H1 (cell line): ENCODE measurements at regions not wholly inside any gene's neighbourhood (a gene's known extent, or its start where the extent isn't known, plus 50 kb on each side); places are given as distances from the start of the nearest gene placed in this dataset.

ENCODE experiments used
- CTCF ChIA-PET: fragments of 300-600 bp; sonication (Branson Sonifier 250); formaldehyde crosslinking; loops from one replicate; lab custom pipeline; 2021; ENCODE audit not compliant: partially characterized antibody; lab: Charles Lee
- POLR2A ChIA-PET: fragments of 300-600 bp; sonication (Branson Sonifier 250); formaldehyde crosslinking; loops from one replicate; lab custom pipeline; 2021; ENCODE audit warnings: inconsistent platforms; ENCODE audit not compliant: partially characterized antibody; lab: Charles Lee
- DNase-seq, 2 experiments: peaks; one replicate each; pipeline versions ENCODE4 v3.0.0 to v3.0.0-alpha.2; 2010 to 2022; ENCODE audit warnings: low spot score in 2 of 2, low read depth in 1 of 2, mixed read lengths in 1 of 2
- FAIRE-seq: peaks from 2 replicates; lab custom pipeline; 2011; peaks lifted over from hg19 to GRCh38; lab: Jason Lieb, UNC
- H2AFZ ChIP-seq: 2 replicates; pipeline ENCODE4 v1.8.1; 2012; ENCODE audit warnings: low read length, inconsistent platforms
- H2AK5ac ChIP-seq: 2 replicates; pipeline ENCODE4 v1.6.1; 2013; ENCODE audit warnings: low read depth, low read length
- H2BK120ac ChIP-seq: replicated peaks from 2 replicates; pipeline ENCODE3; 2013; ENCODE audit warnings: low read depth, low read length, inconsistent platforms
- H2BK12ac ChIP-seq: 2 replicates; pipeline ENCODE4 v1.6.1; 2013; ENCODE audit warnings: low read depth, low read length
- H2BK15ac ChIP-seq: 2 replicates; pipeline ENCODE4 v1.6.1; 2013; ENCODE audit warnings: low read length
- H2BK20ac ChIP-seq: 2 replicates; pipeline ENCODE4 v1.6.1; 2013; ENCODE audit warnings: low read length
- H2BK5ac ChIP-seq: 2 replicates; pipeline ENCODE4 v1.6.1; 2013; ENCODE audit warnings: low read depth, low read length
- H3K14ac ChIP-seq: 2 replicates; pipeline ENCODE4 v1.6.1; 2013; ENCODE audit warnings: inconsistent platforms; ENCODE audit not compliant: insufficient read length
- H3K18ac ChIP-seq: 2 replicates; pipeline ENCODE4 v1.6.1; 2013; ENCODE audit warnings: low read length; ENCODE audit errors: extremely low read depth
- H3K23ac ChIP-seq: 2 replicates; pipeline ENCODE4 v1.6.1; 2013; ENCODE audit warnings: inconsistent platforms; ENCODE audit not compliant: insufficient read length
- H3K23me2 ChIP-seq: 2 replicates; pipeline ENCODE4 v1.6.1; 2013; ENCODE audit warnings: low read depth, low read length
- H3K27ac ChIP-seq: 2 replicates; pipeline ENCODE4 v1.6.1; 2011; ENCODE audit warnings: low read depth, low read length, inconsistent platforms
- H3K27me3 ChIP-seq, 4 experiments: replicated peaks in 1 of 4; 1 replicate in 1 of 4; 2 replicates in 3 of 4; pipeline versions ENCODE4 v1.6.1 to v1.8.1; 2011 to 2013; ENCODE audit warnings: low read length in 3 of 4, mild to moderate bottlenecking in 3 of 4, inconsistent platforms in 2 of 4, mixed read lengths in 2 of 4, moderate library complexity in 1 of 4; ENCODE audit not compliant: control insufficient read depth in 3 of 4, insufficient read depth in 3 of 4; ENCODE audit errors: extremely low read depth in 1 of 4
- H3K36me3 ChIP-seq, 4 experiments: 2 replicates each; pipeline versions ENCODE4 v1.6.1 to v1.8.1; 2011 to 2013; ENCODE audit warnings: mild to moderate bottlenecking in 4 of 4, low read length in 3 of 4, moderate library complexity in 2 of 4, control low read depth in 1 of 4, inconsistent platforms in 1 of 4; ENCODE audit not compliant: insufficient read depth in 4 of 4, control insufficient read depth in 2 of 4
- H3K4ac ChIP-seq: replicated peaks from 2 replicates; pipeline ENCODE3; 2013; ENCODE audit warnings: low read length, low read depth, mixed read lengths, inconsistent platforms; ENCODE audit not compliant: insufficient read length
- H3K4me1 ChIP-seq, 4 experiments: replicated peaks in 1 of 4; 1 replicate in 1 of 4; 2 replicates in 3 of 4; pipeline versions ENCODE4 v1.6.1 to v1.8.1; 2011 to 2013; ENCODE audit warnings: low read length in 3 of 4, inconsistent platforms in 2 of 4, mixed read lengths in 1 of 4; ENCODE audit not compliant: insufficient read depth in 4 of 4, control insufficient read depth in 3 of 4
- H3K4me2 ChIP-seq, 2 experiments: 2 replicates each; pipeline versions ENCODE4 v1.6.1 to v1.8.1; 2011 to 2013; ENCODE audit warnings: low read depth in 2 of 2, low read length in 2 of 2, control low read depth in 1 of 2, inconsistent platforms in 1 of 2, mild to moderate bottlenecking in 1 of 2; ENCODE audit not compliant: insufficient read depth in 1 of 2
- H3K4me3 ChIP-seq, 4 experiments: fragments of 200-600, 300-600 bp in 1 of 4; sonication (generic), shearing (Covaris generic), sonication (Bioruptor Twin) in 1 of 4; 2 replicates each; pipeline versions ENCODE4 v1.5.1 to v1.8.1; 2011 to 2016; ENCODE audit warnings: low read length in 4 of 4, low read depth in 3 of 4, control low read depth in 2 of 4, inconsistent platforms in 2 of 4, mild to moderate bottlenecking in 2 of 4, mixed read lengths in 1 of 4, moderate library complexity in 1 of 4; ENCODE audit not compliant: insufficient read depth in 2 of 4; ENCODE audit errors: extremely low read depth in 1 of 4
- H3K56ac ChIP-seq: replicated peaks from 2 replicates; pipeline ENCODE3; 2013; ENCODE audit warnings: low read depth, mild to moderate bottlenecking, mixed read lengths, low read length, inconsistent platforms; ENCODE audit not compliant: insufficient read length
- H3K79me1 ChIP-seq: 2 replicates; pipeline ENCODE4 v1.6.1; 2013; ENCODE audit warnings: low read depth, low read length, control low read depth
- H3K79me2 ChIP-seq, 2 experiments: 2 replicates each; pipeline versions ENCODE4 v1.6.1 to v1.8.1; 2012 to 2013; ENCODE audit warnings: low read length in 2 of 2, mild to moderate bottlenecking in 2 of 2, inconsistent platforms in 1 of 2; ENCODE audit not compliant: insufficient read depth in 2 of 2, control insufficient read depth in 1 of 2
- H3K9ac ChIP-seq, 4 experiments: replicated peaks in 1 of 4; 1 replicate in 1 of 4; 2 replicates in 3 of 4; pipeline versions ENCODE4 v1.6.1 to v1.8.1; 2011 to 2013; ENCODE audit warnings: low read depth in 3 of 4, low read length in 3 of 4, control low read depth in 2 of 4, mild to moderate bottlenecking in 2 of 4, moderate library complexity in 2 of 4, inconsistent platforms in 1 of 4; ENCODE audit errors: extremely low read depth in 1 of 4
- H3K9me3 ChIP-seq, 2 experiments: 2 replicates each; pipeline versions ENCODE4 v1.6.1 to v1.8.1; 2012 to 2013; ENCODE audit warnings: mild to moderate bottlenecking in 2 of 2, moderate library complexity in 2 of 2, control low read depth in 1 of 2, inconsistent platforms in 1 of 2, low read depth in 1 of 2, low read length in 1 of 2, mixed read lengths in 1 of 2; ENCODE audit not compliant: insufficient read depth in 2 of 2
- H4K20me1 ChIP-seq, 2 experiments: replicated peaks in 1 of 2; 2 replicates each; pipeline versions ENCODE3 to v1.8.1; 2011 to 2013; ENCODE audit warnings: inconsistent platforms in 2 of 2, low read length in 2 of 2, mild to moderate bottlenecking in 1 of 2; ENCODE audit not compliant: insufficient read depth in 2 of 2, control insufficient read depth in 1 of 2
- H4K5ac ChIP-seq: 2 replicates; pipeline ENCODE4 v1.6.1; 2013; ENCODE audit warnings: low read length, low read depth, mixed read lengths, inconsistent platforms; ENCODE audit not compliant: insufficient read length
- H4K8ac ChIP-seq: 2 replicates; pipeline ENCODE4 v1.8.0; 2013; ENCODE audit warnings: mild to moderate bottlenecking, moderate library complexity, low read length, inconsistent platforms; ENCODE audit not compliant: insufficient read depth; ENCODE audit errors: extremely low read depth
- H4K91ac ChIP-seq: replicated peaks from 2 replicates; pipeline ENCODE3; 2013; ENCODE audit warnings: low read length, mixed read lengths, inconsistent platforms; ENCODE audit not compliant: insufficient read length
- ASH2L ChIP-seq: fragments of 200-600, 300-600 bp; sonication (generic); IDR thresholded peaks from one replicate; pipeline ENCODE4 v1.7.1; 2017; ENCODE audit warnings: low read length
- BACH1 ChIP-seq: IDR thresholded peaks from 2 replicates; pipeline ENCODE4 v1.6.1; 2012; ENCODE audit warnings: low read length, improper control_type of control experiment
- BCL11A ChIP-seq, 2 experiments: IDR thresholded peaks; one replicate each; pipeline ENCODE4 v1.6.1; 2011; ENCODE audit warnings: low read depth in 2 of 2, low read length in 2 of 2, mild to moderate bottlenecking in 2 of 2
- CHD1 ChIP-seq: IDR thresholded peaks from 2 replicates; pipeline ENCODE4 v1.6.1; 2012; ENCODE audit warnings: low read depth, low read length, improper control_type of control experiment
- CHD2 ChIP-seq: IDR thresholded peaks from 2 replicates; pipeline ENCODE4 v1.6.1; 2012; ENCODE audit warnings: low read length, improper control_type of control experiment
- CREB1 ChIP-seq: IDR thresholded peaks from 2 replicates; pipeline ENCODE4 v1.6.1; 2012; ENCODE audit warnings: inconsistent platforms
- EZH2 ChIP-seq: fragments of 200-600 bp; sonication (generic); IDR thresholded peaks from 2 replicates; pipeline ENCODE4 v1.7.1; 2012; ENCODE audit warnings: low read depth, mild to moderate bottlenecking, moderate library complexity, low read length, inconsistent platforms; ENCODE audit not compliant: severe bottlenecking
- KDM1A ChIP-seq: fragments of 200-600, 300-600 bp; sonication (generic); IDR thresholded peaks from 2 replicates; pipeline ENCODE4 v1.7.1; 2016; ENCODE audit warnings: mild to moderate bottlenecking, low read length, borderline replicate concordance
- SAP30 ChIP-seq: fragments of 300-600 bp; sonication (generic); IDR thresholded peaks from 2 replicates; pipeline ENCODE4 v1.7.1; 2012; ENCODE audit warnings: low read length, moderate library complexity, mild to moderate bottlenecking, inconsistent platforms; ENCODE audit not compliant: insufficient read depth, insufficient replicate concordance
- SP1 ChIP-seq: IDR thresholded peaks from 2 replicates; pipeline ENCODE4 v1.6.1; 2011; ENCODE audit warnings: low read depth, low read length
- TCF12 ChIP-seq: IDR thresholded peaks from 2 replicates; pipeline ENCODE4 v1.6.1; 2011; ENCODE audit warnings: low read depth, mild to moderate bottlenecking, low read length
- WGBS, 2 experiments: shearing (Covaris generic) in 1 of 2; methylation state at CpG; one replicate each; pipeline versions ENCODE4 v1.1.6 to v1.1.7; 2013 to 2015; ENCODE audit warnings: low lambda C conversion rate in 2 of 2, mixed read lengths in 2 of 2, inconsistent platforms in 1 of 2, low coverage in 1 of 2, missing lambda C conversion rate in 1 of 2; ENCODE audit not compliant: insufficient replicate concordance in 2 of 2, insufficient coverage in 1 of 2, insufficient read length in 1 of 2; ENCODE audit errors: extremely low coverage in 1 of 2, missing lambda C conversion rate in 1 of 2; 5-methylcytosine and 5-hydroxymethylcytosine counted together
- TF ChIP-seq, protein P1 (sequence below): IDR thresholded peaks from 2 replicates; pipeline ENCODE4 v1.6.1; 2011; ENCODE audit warnings: low read length, improper control_type of control experiment

DNA sequence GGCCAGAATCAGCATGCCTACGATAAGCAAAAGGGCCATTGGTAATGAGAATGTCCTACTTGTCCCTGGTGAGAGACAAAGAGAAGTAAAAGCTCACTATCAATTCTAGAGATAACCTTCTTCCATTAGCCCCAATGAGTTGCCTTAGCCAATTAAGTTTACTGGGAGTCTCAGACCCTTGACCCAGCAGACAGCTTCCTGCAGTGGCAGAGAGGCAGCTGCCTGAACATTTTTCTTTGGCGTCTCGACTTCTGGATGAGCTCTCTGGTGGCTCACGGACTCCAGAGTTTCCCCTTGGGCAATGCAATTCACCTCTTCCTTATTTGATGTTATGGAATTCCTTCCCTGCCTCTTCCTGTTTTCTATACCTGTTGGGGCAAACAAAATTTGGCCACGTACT lies 1034.4 kb downstream of the NAALADL2 start:
- no peak overlapping the region for H2AFZ ChIP-seq
- ChIA-PET POLR2A (no interaction called here), CTCF (interaction anchor here (1.3 kb wide), 1 partner anchor 14 kb away, joined by 3 read pairs; no protein-coding TSS in a partner anchor)
- H4K91ac ChIP-seq: no peak overlapping the region
- no peak overlapping the region for H4K8ac ChIP-seq
- no peak overlapping the region for H3K9ac ChIP-seq
- H2AK5ac ChIP-seq: no peak overlapping the region
- H2BK20ac ChIP-seq: no peak overlapping the region
- H3K4me1 ChIP-seq: no peaks in the 10 kb centered on the region
- FAIRE-seq (no peak), DNase-seq (no peak)
- H3K4me2 ChIP-seq: no peak overlapping the region
- H3K23me2 ChIP-seq: no peaks in the 10 kb centered on the region
- WGBS, 2 experiments: 91% methylated on average over 5 of the region's 5 CpGs; no CpG with 5 or more reads in 1 of the 2 experiments
- no peak overlapping the region for H3K18ac ChIP-seq
- H3K36me3 ChIP-seq: no peaks in the 10 kb centered on the region
- H3K79me2 ChIP-seq: no peaks in the 10 kb centered on the region
- no peak overlapping the region for H2BK5ac ChIP-seq
- H3K23ac ChIP-seq: no peak overlapping the region
- H3K27ac ChIP-seq: no peak overlapping the region
- H3K4me3 ChIP-seq: no peak overlapping the region
- no peaks in the 10 kb centered on the region for H4K20me1 ChIP-seq
- H3K4ac ChIP-seq: no peak overlapping the region
- H3K9me3 ChIP-seq: no peaks in the 10 kb centered on the region
- no peaks in the 10 kb centered on the region for H3K79me1 ChIP-seq
- H2BK120ac ChIP-seq: no peak overlapping the region
- no peak overlapping the region for H2BK15ac ChIP-seq
- H3K56ac ChIP-seq: no peak overlapping the region
- TF ChIP-seq CHD2: no peak
- no peak for TF ChIP-seq BACH1
- TF ChIP-seq SAP30: no peak
- TF ChIP-seq EZH2: no peak
- no peak for TF ChIP-seq CHD1
- TF ChIP-seq SP1: no peak
- TF ChIP-seq KDM1A: no peak
- TF ChIP-seq, protein P1, sequence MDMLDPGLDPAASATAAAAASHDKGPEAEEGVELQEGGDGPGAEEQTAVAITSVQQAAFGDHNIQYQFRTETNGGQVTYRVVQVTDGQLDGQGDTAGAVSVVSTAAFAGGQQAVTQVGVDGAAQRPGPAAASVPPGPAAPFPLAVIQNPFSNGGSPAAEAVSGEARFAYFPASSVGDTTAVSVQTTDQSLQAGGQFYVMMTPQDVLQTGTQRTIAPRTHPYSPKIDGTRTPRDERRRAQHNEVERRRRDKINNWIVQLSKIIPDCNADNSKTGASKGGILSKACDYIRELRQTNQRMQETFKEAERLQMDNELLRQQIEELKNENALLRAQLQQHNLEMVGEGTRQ: no peak
- no peak for TF ChIP-seq CREB1
- no peak for TF ChIP-seq TCF12
- TF ChIP-seq BCL11A (IDR thresholded peaks at IDR 0.05; ENCODE audit: low read depth in 2 of 2, low read length in 2 of 2): no peak
- TF ChIP-seq ASH2L: no peak
- H3K14ac ChIP-seq: no peak overlapping the region
- no peak overlapping the region for H4K5ac ChIP-seq
- H2BK12ac ChIP-seq: no peak overlapping the region
- H3K27me3 ChIP-seq: peaks cover 0 to 1% (median 0%) of the 10 kb centered on the region in 4 experiments; a peak in 1 of 7 replicates
